Vagina (tissue), 2 donors: ENCODE measurements at regions not wholly inside any gene's neighbourhood (a gene's known extent, or its start where the extent isn't known, plus 50 kb on each side); places are given as distances from the start of the nearest gene placed in this dataset.

Experiments
- CTCF ChIP-seq, 3 experiments: fragments of 450-650 bp in 2 of 3; fragments of 200-600 bp in 1 of 3; sonication (generic) in 1 of 3; IDR thresholded peaks; one replicate each; pipeline ENCODE4 v1.5.1; 2017 to 2019; ENCODE audit warnings: antibody characterized with exemption in 3 of 3, mild to moderate bottlenecking in 2 of 3, moderate library complexity in 2 of 3
- POLR2A ChIP-seq, 2 donors: fragments of 450-650 bp; IDR thresholded peaks; one replicate each; pipeline ENCODE4 v1.6.1; 2017; ENCODE audit warnings: antibody characterized with exemption in 2 of 2, mild to moderate bottlenecking in 2 of 2, moderate library complexity in 2 of 2

DNA sequence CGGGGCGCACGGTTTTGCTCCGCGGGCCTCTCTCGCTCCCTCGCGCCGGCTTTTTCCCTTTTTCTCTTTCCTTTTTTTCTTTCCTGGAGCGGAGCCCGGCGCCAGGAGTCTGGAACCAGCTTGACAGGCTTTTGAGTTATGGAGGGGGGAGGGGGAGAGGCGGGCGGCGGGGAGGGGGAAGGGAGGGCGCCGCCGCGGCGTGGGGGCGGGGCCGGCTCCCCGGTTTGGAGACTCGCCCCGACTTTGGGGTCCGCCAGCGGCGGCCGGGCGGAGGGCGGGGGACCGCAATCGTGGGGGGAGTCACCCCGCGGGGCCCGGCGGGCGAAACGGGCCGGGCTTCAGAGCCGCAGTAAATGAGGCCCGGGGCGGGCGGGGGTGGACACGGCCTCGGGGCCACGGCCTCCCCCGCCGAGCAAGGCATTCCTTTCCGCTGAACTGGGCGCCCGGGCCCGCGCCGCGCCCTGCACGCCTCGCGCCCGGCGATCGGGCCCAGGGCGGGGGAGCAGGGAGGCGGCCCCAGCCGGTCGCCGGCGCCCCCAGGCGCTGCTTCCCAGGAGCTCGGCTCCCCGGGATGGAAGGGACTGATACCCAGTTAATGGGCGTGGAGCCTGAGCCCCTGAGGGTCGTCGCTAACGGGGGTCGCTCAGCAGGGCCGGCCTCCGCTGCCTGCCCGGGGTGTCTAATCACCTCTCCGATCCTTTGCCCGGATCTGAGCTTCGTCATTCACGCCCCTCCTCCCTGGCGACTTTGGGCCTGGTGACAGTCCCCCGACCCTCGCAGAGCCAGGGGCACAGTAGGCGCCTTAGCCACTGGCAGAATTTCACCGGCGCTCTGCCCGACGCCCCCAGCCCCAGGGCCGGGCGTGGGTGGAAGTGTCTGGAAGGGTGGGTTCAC, 138.1 kb downstream of the C9orf50 start:
- TF ChIP-seq CTCF (IDR thresholded peaks at IDR 0.05), result no peak
- peak in 1 of 2 donors; percentile 16 for TF ChIP-seq POLR2A (IDR thresholded peaks at IDR 0.05)
